SU-DHL-6 (cell line): ENCODE measurements at regions not wholly inside any gene's neighbourhood (a gene's known extent, or its start where the extent isn't known, plus 50 kb on each side); places are given as distances from the start of the nearest gene placed in this dataset.

Experiments used
- H2AFZ ChIP-seq: fragments of 200-600 bp; sonication (generic); 2 replicates; pipeline ENCODE4 v1.6.1; 2014; ENCODE audit warnings: low read depth, mild to moderate bottlenecking, moderate library complexity, mixed read lengths, antibody characterized with exemption, low read length; ENCODE audit not compliant: severe bottlenecking
- H3F3A ChIP-seq: fragments of 200-600 bp; shearing (Covaris generic); 2 replicates; pipeline ENCODE4 v1.6.0; 2016; ENCODE audit warnings: antibody characterized with exemption, mild to moderate bottlenecking; ENCODE audit not compliant: insufficient read depth
- H3K27ac ChIP-seq: fragments of 200-600 bp; sonication (generic); 2 replicates; pipeline ENCODE4 v1.5.1; 2016; ENCODE audit warnings: low read depth, mild to moderate bottlenecking, low read length, moderate library complexity, mixed read lengths
- H3K27me3 ChIP-seq: fragments of 200-600 bp; sonication (generic), shearing (Covaris generic); 2 replicates; pipeline ENCODE4 v1.6.0; 2014; ENCODE audit warnings: mild to moderate bottlenecking, low read length
- H3K36me3 ChIP-seq: fragments of 200-600 bp; sonication (generic); 2 replicates; pipeline ENCODE4 v1.6.1; 2014; ENCODE audit warnings: mild to moderate bottlenecking, low read length, mixed read lengths
- H3K4me2 ChIP-seq: fragments of 300-600, 200-600 bp; shearing (Covaris generic), sonication (generic); 2 replicates; pipeline ENCODE4 v1.6.0; 2014; ENCODE audit warnings: low read length, low read depth, mild to moderate bottlenecking; ENCODE audit not compliant: poor library complexity, severe bottlenecking
- H3K4me3 ChIP-seq: fragments of 200-600 bp; sonication (generic); 2 replicates; pipeline ENCODE4 v1.5.1; 2014; ENCODE audit warnings: antibody characterized with exemption, low read length, mild to moderate bottlenecking, mixed read lengths; ENCODE audit not compliant: insufficient read depth, poor library complexity, severe bottlenecking
- H3K79me2 ChIP-seq: fragments of 200-600 bp; sonication (generic); 2 replicates; pipeline ENCODE4 v1.6.1; 2014; ENCODE audit warnings: mild to moderate bottlenecking, low read length, moderate library complexity; ENCODE audit not compliant: insufficient read depth
- H3K9ac ChIP-seq: fragments of 200-600 bp; sonication (generic); 2 replicates; pipeline ENCODE4 v1.7.0; 2014; ENCODE audit warnings: mild to moderate bottlenecking, low read length
- H3K9me2 ChIP-seq: fragments of 200-600 bp; sonication (generic); replicated peaks from 2 replicates; pipeline ENCODE4 v1.6.1; 2014; ENCODE audit warnings: low read length; ENCODE audit not compliant: insufficient read depth
- H3K9me3 ChIP-seq: fragments of 200-600 bp; sonication (generic); 2 replicates; pipeline ENCODE4 v1.6.1; 2014; ENCODE audit warnings: low read length, mixed read lengths; ENCODE audit not compliant: insufficient read depth
- H4K20me1 ChIP-seq: fragments of 200-600 bp; sonication (generic); 2 replicates; pipeline ENCODE4 v1.6.1; 2014; ENCODE audit warnings: low read depth, mild to moderate bottlenecking, antibody characterized with exemption, low read length, moderate library complexity, mixed read lengths
- EZH2phosphoT487 ChIP-seq: fragments of 200-600 bp; sonication (generic), shearing (Covaris generic); conservative IDR thresholded peaks from 2 replicates; pipeline ENCODE4 v1.6.1; 2018; ENCODE audit warnings: mild to moderate bottlenecking, antibody characterized with exemption, low read length, moderate library complexity, mixed read lengths
- TF ChIP-seq, protein P1 (sequence below): fragments of 200-600 bp; sonication (generic); IDR thresholded peaks from one replicate; pipeline ENCODE4 v1.5.1; 2017; ENCODE audit warnings: antibody characterized with exemption, mild to moderate bottlenecking, low read length, moderate library complexity; ENCODE audit not compliant: insufficient read depth, poor library complexity, severe bottlenecking

DNA sequence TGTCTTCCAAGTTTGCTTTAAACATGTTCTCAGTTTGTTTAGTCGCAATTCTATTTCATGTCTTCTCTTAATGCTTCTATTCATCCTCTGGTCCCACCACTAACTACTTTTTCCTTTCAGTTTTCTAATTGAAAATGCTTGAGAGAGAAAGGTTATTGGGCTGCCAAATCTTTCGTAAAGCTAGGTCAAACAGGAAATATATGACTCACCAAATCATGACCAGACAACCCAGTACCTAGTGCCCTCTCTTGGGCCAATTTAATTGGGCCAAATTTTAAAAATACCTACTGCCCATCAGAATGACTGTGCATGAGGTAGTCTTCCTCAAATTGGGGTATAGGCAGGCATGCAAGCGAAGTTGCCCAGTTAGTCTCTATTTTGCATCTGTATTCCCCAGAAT, 295.4 kb upstream of the PBX1 start:
- no peaks in the 10 kb centered on the region for H3K79me2 ChIP-seq
- H2AFZ ChIP-seq, result no peak overlapping the region
- H3K4me3 ChIP-seq, result no peak overlapping the region
- H3K9ac ChIP-seq, result no peak overlapping the region
- no peak overlapping the region for H3K4me2 ChIP-seq
- H3K27me3 ChIP-seq, result no peaks in the 10 kb centered on the region
- no peaks in the 10 kb centered on the region for H3F3A ChIP-seq
- H3K36me3 ChIP-seq, result no peaks in the 10 kb centered on the region
- H3K9me3 ChIP-seq, result no peaks in the 10 kb centered on the region
- H4K20me1 ChIP-seq, result no peaks in the 10 kb centered on the region
- no peak for TF ChIP-seq EZH2phosphoT487
- TF ChIP-seq, protein P1, sequence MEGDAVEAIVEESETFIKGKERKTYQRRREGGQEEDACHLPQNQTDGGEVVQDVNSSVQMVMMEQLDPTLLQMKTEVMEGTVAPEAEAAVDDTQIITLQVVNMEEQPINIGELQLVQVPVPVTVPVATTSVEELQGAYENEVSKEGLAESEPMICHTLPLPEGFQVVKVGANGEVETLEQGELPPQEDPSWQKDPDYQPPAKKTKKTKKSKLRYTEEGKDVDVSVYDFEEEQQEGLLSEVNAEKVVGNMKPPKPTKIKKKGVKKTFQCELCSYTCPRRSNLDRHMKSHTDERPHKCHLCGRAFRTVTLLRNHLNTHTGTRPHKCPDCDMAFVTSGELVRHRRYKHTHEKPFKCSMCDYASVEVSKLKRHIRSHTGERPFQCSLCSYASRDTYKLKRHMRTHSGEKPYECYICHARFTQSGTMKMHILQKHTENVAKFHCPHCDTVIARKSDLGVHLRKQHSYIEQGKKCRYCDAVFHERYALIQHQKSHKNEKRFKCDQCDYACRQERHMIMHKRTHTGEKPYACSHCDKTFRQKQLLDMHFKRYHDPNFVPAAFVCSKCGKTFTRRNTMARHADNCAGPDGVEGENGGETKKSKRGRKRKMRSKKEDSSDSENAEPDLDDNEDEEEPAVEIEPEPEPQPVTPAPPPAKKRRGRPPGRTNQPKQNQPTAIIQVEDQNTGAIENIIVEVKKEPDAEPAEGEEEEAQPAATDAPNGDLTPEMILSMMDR, result no peak
- H3K9me2 ChIP-seq, result 0 out of 2 replicates have a peak, but pooled peaks cover 3% of the 10 kb centered on the region
- no peak overlapping the region for H3K27ac ChIP-seq

DNA sequence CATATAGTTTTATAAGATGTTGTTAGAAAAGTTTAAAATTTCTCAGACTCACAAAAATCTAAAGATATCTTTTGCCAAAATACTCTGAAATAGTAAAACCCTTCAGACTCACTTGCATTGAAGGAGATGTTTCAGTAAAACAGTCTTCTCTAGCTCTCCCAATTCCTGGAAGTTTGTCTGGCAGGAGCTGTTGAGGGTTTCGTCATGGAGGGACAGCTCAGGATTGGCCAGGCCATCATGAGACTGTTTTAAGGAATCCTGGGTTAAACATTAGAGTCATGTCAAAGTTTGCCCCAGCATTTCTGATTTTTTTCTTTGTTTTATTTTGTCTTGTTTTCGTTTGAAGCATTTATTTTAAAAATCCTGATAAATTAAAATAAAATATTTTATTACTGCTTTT, 293.8 kb upstream of the PBX1 start:
- no peak overlapping the region for H3K4me3 ChIP-seq
- H3K36me3 ChIP-seq, result no peaks in the 10 kb centered on the region
- H3K4me2 ChIP-seq, result no peak overlapping the region
- no peaks in the 10 kb centered on the region for H3F3A ChIP-seq
- no peak overlapping the region for H3K27ac ChIP-seq
- H2AFZ ChIP-seq, result no peak overlapping the region
- 0 out of 2 replicates have a peak, but pooled peaks cover 3% of the 10 kb centered on the region for H3K9me2 ChIP-seq
- H4K20me1 ChIP-seq, result no peaks in the 10 kb centered on the region
- TF ChIP-seq, protein P1, result no peak
- TF ChIP-seq EZH2phosphoT487, result no peak
- no peaks in the 10 kb centered on the region for H3K79me2 ChIP-seq
- H3K27me3 ChIP-seq, result no peaks in the 10 kb centered on the region
- H3K9ac ChIP-seq, result no peak overlapping the region
- no peaks in the 10 kb centered on the region for H3K9me3 ChIP-seq

DNA sequence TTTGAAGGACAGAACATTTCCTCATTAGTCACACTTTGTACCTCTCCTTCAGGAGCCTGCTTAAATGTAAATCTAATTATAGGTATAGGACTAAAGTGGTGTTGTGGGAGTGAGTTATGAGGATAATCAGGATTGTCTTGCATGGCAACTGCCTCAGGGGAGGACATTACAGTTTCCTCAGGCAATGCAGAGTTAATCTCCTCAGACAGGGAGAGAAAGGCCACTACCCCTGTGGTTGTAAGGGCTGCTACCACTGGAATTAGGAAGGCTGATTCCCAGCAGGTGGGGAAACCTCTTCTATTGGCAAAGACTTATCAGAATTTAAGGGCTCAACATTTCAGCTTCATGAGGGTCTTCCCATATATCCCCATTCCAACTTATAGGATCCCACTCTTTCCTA, 286.8 kb upstream of the PBX1 start:
- no peak overlapping the region for H3K9ac ChIP-seq

More for the DNA sequence above, 286.8 kb upstream of the PBX1 start:
- Histone ChIP-seq H3K9me3 (no peaks in the 10 kb centered on the region), H3K4me3 (no peak overlapping the region), H3K4me2 (no peak overlapping the region), H2AFZ (no peak overlapping the region), H3K79me2 (no peaks in the 10 kb centered on the region), H3K9me2 (no peaks in the 10 kb centered on the region), H3K36me3 (no peaks in the 10 kb centered on the region), H3K27me3 (no peaks in the 10 kb centered on the region), H3K27ac (no peak overlapping the region), H3F3A (no peaks in the 10 kb centered on the region), H4K20me1 (no peaks in the 10 kb centered on the region)
- TF ChIP-seq, protein P1, result no peak
- TF ChIP-seq EZH2phosphoT487, result no peak
